ENCODE measurements at regions not wholly inside any gene's neighbourhood (a gene's known extent, or its start where the extent isn't known, plus 50 kb on each side); places are given as distances from the start of the nearest gene placed in this dataset.

DNA sequence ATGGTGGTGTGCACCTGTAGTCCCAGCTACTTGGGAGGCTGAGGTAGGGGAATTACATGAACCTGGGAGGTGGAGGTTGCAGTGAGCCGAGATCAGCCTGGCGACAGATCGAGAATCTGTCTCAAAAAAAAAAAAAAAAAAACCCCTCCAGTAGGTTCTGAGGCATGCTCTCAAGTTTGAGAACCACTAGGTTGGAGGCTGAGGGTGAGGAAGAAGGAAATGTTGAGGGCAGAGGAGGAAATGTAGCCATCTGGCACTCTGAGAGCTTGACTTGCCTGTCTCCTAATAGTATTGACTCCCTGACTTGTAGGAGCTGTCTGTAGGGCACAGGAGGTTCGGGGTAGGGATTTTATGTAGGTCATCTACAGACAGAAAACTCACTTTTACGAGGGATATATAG is 204.6 kb downstream of the OPA1 start:
- WGBS, result 93% methylated on average over 5 of the region's 5 CpGs
- Histone ChIP-seq H3K9me3 (no peaks in the 10 kb centered on the region), H3K4me1 (no peaks in the 10 kb centered on the region)

GRCh38 chr3:193798051-193798450 is 205.0 kb downstream of the OPA1 start:
- DNase-seq (ENCODE audit: low spot score in 2 of 2), result peak in 1 of 2 donors; percentile 34
- Histone ChIP-seq H3K4me1 (peaks cover 3% of the 10 kb centered on the region), H3K36me3 (no peaks in the 10 kb centered on the region), H3K27ac (no peak overlapping the region), H3K9me3 (no peaks in the 10 kb centered on the region), H3K27me3 (no peaks in the 10 kb centered on the region), H3K4me3 (no peak overlapping the region)
- WGBS, result 82% methylated on average over 4 of the region's 4 CpGs
- no peak for TF ChIP-seq POLR2AphosphoS5 (IDR thresholded peaks at IDR 0.05)
- no peak for TF ChIP-seq EP300 (IDR thresholded peaks at IDR 0.05)
- TF ChIP-seq CTCF (IDR thresholded peaks at IDR 0.05), result no peak
- TF ChIP-seq POLR2A (IDR thresholded peaks at IDR 0.05), result no peak

More for the DNA sequence above, 204.6 kb downstream of the OPA1 start:
- Histone ChIP-seq H3K4me3 (no peak overlapping the region), H3K27me3 (no peaks in the 10 kb centered on the region), H3K27ac (no peak overlapping the region), H3K36me3 (no peaks in the 10 kb centered on the region)
- no peak for TF ChIP-seq POLR2A (IDR thresholded peaks at IDR 0.05)
- TF ChIP-seq EP300 (IDR thresholded peaks at IDR 0.05), result no peak
- TF ChIP-seq CTCF (IDR thresholded peaks at IDR 0.05), result no peak
- no peak for TF ChIP-seq POLR2AphosphoS5 (IDR thresholded peaks at IDR 0.05)
- no peak for DNase-seq (ENCODE audit: low spot score in 2 of 2)

GRCh38 chr3:193800138-193801043 is 207.4 kb downstream of the OPA1 start:
- Histone ChIP-seq H3K4me1 (peaks cover 3% of the 10 kb centered on the region), H3K27me3 (no peaks in the 10 kb centered on the region), H3K36me3 (no peaks in the 10 kb centered on the region), H3K9me3 (no peaks in the 10 kb centered on the region), H3K4me3 (no peak overlapping the region), H3K27ac (no peak overlapping the region)
- peak in 1 of 2 donors; percentile 55 for DNase-seq (ENCODE audit: low spot score in 2 of 2)
- WGBS, result 88% methylated on average over 12 of the region's 12 CpGs
- TF ChIP-seq POLR2A (IDR thresholded peaks at IDR 0.05) (no peak), CTCF (IDR thresholded peaks at IDR 0.05) (no peak), POLR2AphosphoS5 (IDR thresholded peaks at IDR 0.05) (no peak), EP300 (IDR thresholded peaks at IDR 0.05) (no peak)

DNA sequence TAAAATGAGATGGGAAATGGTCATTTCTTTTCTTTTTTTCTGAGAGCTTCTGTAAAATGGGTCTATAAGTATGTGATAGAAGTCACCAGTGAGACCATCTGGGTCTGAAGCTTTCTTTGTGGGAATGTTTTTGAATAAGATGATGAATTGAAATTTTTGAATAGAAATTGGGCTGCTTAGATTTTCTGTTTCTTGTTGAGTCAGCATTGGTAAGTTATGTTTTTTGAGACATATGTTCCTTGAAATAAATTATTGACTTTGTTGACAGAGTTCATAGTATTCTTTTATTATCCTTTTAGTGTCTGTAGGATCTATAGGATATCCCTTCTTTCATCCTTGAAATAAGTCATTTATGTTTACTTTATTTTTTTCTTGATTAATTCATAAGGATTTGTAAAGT is 208.1 kb downstream of the OPA1 start:
- Histone ChIP-seq H3K4me1 (peaks cover 3% of the 10 kb centered on the region), H3K27me3 (no peaks in the 10 kb centered on the region), H3K27ac (no peak overlapping the region), H3K4me3 (no peak overlapping the region), H3K36me3 (no peaks in the 10 kb centered on the region), H3K9me3 (no peaks in the 10 kb centered on the region)
- no peak for DNase-seq (ENCODE audit: low spot score in 2 of 2)
- no peak for TF ChIP-seq POLR2AphosphoS5 (IDR thresholded peaks at IDR 0.05)
- TF ChIP-seq CTCF (IDR thresholded peaks at IDR 0.05), result no peak
- TF ChIP-seq POLR2A (IDR thresholded peaks at IDR 0.05), result no peak
- no peak for TF ChIP-seq EP300 (IDR thresholded peaks at IDR 0.05)

DNA sequence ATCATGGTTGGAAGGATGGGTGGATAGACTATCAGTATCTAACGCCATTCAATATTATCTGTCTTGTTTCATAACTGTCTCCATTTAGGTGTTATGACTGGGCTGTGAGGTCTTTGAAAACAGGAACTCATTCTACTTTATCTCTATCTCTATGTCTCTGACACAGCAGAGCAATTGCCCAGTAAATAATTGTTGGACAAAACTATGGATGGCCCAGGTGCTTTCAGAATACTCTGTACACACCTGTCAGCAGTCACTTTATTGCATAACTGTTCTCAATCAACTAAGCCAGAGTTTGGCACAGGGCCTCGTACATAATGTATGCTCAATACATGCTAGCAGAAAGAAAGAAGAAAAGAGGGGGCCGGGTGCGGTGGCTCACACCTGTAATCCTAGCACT is 210.3 kb downstream of the OPA1 start:
- no peaks in the 10 kb centered on the region for H3K9me3 ChIP-seq
- no peaks in the 10 kb centered on the region for H3K36me3 ChIP-seq
- peak in 1 of 2 donors; percentile 60 for DNase-seq (ENCODE audit: low spot score in 2 of 2)
- H3K4me3 ChIP-seq, result no peak overlapping the region
- H3K27me3 ChIP-seq, result no peaks in the 10 kb centered on the region
- no peak overlapping the region for H3K27ac ChIP-seq
- H3K4me1 ChIP-seq, result peaks cover 3% of the 10 kb centered on the region
- no peak for TF ChIP-seq POLR2A (IDR thresholded peaks at IDR 0.05)
- WGBS, result 79% methylated on average over 4 of the region's 4 CpGs

Data from suprapubic skin (tissue), 4 donors.